Nephron progenitor cell (in vitro differentiated cells): ENCODE measurements at regions not wholly inside any gene's neighbourhood (a gene's known extent, or its start where the extent isn't known, plus 50 kb on each side); places are given as distances from the start of the nearest gene placed in this dataset.

Source experiments
- DNase-seq: peaks from one replicate; pipeline ENCODE4 v3.0.0; 2021
- H3K27ac Mint-ChIP-seq: 2 replicates; pipeline ENCODE4 v1.8.0; 2021; ENCODE audit warnings: mild to moderate bottlenecking, moderate library complexity, mixed read lengths
- H3K27me3 Mint-ChIP-seq: 2 replicates; pipeline ENCODE4 v1.8.0; 2021; ENCODE audit warnings: mild to moderate bottlenecking, low read depth, mixed read lengths; ENCODE audit not compliant: poor library complexity
- H3K36me3 Mint-ChIP-seq: 2 replicates; pipeline ENCODE4 v1.8.0; 2021; ENCODE audit warnings: low read depth, mixed read lengths
- H3K4me1 Mint-ChIP-seq: 2 replicates; pipeline ENCODE4 v1.8.0; 2021; ENCODE audit warnings: mixed read lengths
- H3K4me3 Mint-ChIP-seq: 2 replicates; pipeline ENCODE4 v1.8.0; 2021; ENCODE audit warnings: mild to moderate bottlenecking, moderate library complexity, mixed read lengths
- H3K9me3 Mint-ChIP-seq: 2 replicates; pipeline ENCODE4 v1.8.0; 2021; ENCODE audit warnings: mild to moderate bottlenecking, moderate library complexity, mixed read lengths
- TF ChIP-seq, protein P1 (sequence below): fragments of 200-600 bp; sonication (generic); IDR thresholded peaks from 2 replicates; pipeline ENCODE4 v1.5.0; 2021; ENCODE audit warnings: antibody characterized with exemption

DNA sequence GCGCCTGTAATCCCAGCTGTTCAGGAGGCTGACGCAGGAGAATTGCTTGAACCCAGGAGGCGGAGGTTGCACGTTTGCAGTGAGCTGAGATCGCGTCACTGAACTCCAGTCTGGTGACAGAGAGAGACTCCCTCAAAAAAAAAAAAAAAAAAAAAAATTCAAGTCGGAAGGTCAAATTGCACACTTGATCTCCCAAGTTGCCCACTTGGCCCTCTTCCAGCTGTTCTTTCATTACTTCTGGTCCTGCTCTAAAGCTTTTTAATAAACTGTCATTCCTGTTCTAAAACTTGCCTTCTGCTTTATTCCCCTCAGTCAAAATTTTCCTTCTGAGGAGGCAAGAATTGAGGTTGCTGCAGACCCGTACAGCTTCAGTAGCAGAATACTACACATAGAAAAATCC, 2358.0 kb downstream of the ARAP2 start:
- DNase-seq, result no peak
- Mint-ChIP-seq H3K4me1 (no peaks in the 10 kb centered on the region), H3K4me3 (no peak overlapping the region), H3K27me3 (no peaks in the 10 kb centered on the region), H3K36me3 (no peaks in the 10 kb centered on the region), H3K9me3 (no peaks in the 10 kb centered on the region), H3K27ac (no peak overlapping the region)
- TF ChIP-seq, protein P1, sequence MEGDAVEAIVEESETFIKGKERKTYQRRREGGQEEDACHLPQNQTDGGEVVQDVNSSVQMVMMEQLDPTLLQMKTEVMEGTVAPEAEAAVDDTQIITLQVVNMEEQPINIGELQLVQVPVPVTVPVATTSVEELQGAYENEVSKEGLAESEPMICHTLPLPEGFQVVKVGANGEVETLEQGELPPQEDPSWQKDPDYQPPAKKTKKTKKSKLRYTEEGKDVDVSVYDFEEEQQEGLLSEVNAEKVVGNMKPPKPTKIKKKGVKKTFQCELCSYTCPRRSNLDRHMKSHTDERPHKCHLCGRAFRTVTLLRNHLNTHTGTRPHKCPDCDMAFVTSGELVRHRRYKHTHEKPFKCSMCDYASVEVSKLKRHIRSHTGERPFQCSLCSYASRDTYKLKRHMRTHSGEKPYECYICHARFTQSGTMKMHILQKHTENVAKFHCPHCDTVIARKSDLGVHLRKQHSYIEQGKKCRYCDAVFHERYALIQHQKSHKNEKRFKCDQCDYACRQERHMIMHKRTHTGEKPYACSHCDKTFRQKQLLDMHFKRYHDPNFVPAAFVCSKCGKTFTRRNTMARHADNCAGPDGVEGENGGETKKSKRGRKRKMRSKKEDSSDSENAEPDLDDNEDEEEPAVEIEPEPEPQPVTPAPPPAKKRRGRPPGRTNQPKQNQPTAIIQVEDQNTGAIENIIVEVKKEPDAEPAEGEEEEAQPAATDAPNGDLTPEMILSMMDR, result no peak

DNA sequence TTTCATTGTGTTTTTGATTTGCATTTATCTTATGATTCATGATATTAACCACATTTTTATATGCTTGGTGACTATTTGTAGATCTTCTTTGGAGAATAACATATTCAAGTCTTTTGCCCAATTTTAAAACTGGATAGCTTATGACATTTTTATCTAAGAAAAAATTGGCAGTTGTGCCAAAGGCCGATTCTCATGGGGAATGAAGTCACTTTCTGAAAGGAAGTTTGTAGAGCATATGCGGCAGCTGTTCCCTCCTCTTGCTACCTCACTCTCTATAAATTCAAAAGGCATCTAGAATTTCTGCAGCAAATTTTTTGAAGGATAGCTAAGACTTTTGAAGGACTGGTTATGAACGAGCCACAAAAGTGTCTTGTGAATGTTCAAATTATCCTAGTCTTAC, 2353.5 kb downstream of the ARAP2 start:
- TF ChIP-seq, protein P1, result no peak
- no peaks in the 10 kb centered on the region for H3K4me1 Mint-ChIP-seq
- H3K4me3 Mint-ChIP-seq, result no peak overlapping the region
- H3K27ac Mint-ChIP-seq, result no peak overlapping the region
- no peaks in the 10 kb centered on the region for H3K9me3 Mint-ChIP-seq
- no peak for DNase-seq
- no peaks in the 10 kb centered on the region for H3K36me3 Mint-ChIP-seq
- H3K27me3 Mint-ChIP-seq, result no peaks in the 10 kb centered on the region

DNA sequence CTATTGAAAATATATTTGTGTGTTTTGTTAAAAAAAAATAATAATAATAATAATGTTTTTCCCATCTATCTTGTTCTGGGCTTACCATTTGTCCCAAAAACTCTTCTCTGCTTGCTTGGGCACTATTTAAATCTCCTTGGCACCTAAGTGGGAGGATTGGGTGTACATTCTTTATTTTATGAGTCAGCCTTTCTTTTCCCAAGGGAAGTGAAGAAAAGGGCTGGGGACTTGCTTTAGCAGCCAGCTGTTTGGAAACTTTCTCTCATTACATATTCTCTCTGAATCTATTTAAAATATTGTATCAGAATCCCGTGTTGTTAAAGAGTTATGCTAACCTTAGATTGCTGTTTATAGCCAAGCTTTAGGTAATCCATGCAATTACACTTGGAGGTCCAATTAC, 2332.4 kb downstream of the ARAP2 start:
- no peak overlapping the region for H3K4me3 Mint-ChIP-seq
- H3K9me3 Mint-ChIP-seq, result peaks cover 56% of the 10 kb centered on the region
- no peaks in the 10 kb centered on the region for H3K4me1 Mint-ChIP-seq
- H3K27ac Mint-ChIP-seq, result no peak overlapping the region
- H3K27me3 Mint-ChIP-seq, result no peaks in the 10 kb centered on the region
- DNase-seq, result no peak
- no peaks in the 10 kb centered on the region for H3K36me3 Mint-ChIP-seq
- TF ChIP-seq, protein P1, result no peak

DNA sequence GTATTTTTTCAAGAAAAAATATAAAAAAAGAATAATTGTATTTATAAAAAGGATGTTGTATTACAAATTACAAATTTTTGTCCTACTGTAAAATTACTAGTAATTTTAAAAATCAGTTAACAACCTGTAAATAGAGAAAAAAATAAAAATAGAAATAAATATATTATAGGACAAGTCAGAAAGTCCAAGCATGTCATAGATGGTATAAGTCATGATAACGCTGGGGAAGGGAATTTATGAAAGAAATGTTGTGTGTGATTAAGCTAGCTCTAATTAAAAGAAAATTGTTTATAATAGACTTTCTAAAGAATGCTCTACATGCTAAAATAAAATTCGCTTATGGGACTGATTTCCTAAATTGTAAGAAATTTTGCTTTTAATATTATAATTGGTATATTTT, 2329.9 kb downstream of the ARAP2 start:
- H3K4me3 Mint-ChIP-seq, result no peak overlapping the region
- no peak overlapping the region for H3K27ac Mint-ChIP-seq
- no peaks in the 10 kb centered on the region for H3K27me3 Mint-ChIP-seq
- H3K9me3 Mint-ChIP-seq, result peaks cover 49% of the 10 kb centered on the region
- H3K4me1 Mint-ChIP-seq, result no peaks in the 10 kb centered on the region
- TF ChIP-seq, protein P1, result no peak
- no peaks in the 10 kb centered on the region for H3K36me3 Mint-ChIP-seq
- DNase-seq, result no peak

DNA sequence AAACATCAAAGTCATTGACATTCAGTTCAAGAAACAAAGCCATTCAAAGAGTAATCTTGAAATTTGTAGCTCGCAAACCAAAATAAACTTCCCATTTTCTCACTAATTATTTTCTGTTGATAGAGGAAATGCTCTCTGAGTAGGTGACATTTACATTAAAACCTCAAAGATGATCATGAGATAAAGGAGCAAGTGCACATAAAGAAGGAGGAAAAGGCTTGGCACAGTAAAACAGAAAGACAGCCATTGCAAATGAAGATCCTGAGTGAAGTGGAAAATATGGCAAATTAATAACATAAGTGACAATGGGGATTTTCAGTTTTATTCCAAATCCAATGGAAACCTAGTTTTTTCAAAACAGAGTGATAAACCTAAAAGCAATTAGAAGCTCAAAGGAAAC, 2320.8 kb downstream of the ARAP2 start:
- Mint-ChIP-seq H3K27ac (no peak overlapping the region), H3K27me3 (no peaks in the 10 kb centered on the region), H3K4me3 (no peak overlapping the region), H3K36me3 (no peaks in the 10 kb centered on the region), H3K9me3 (no peaks in the 10 kb centered on the region), H3K4me1 (peaks cover 15% of the 10 kb centered on the region)
- TF ChIP-seq, protein P1, result no peak
- DNase-seq, result no peak

GRCh38 chr4:33924239-33924638, 2320.1 kb downstream of the ARAP2 start:
- H3K9me3 Mint-ChIP-seq, result no peaks in the 10 kb centered on the region
- peaks cover 15% of the 10 kb centered on the region for H3K4me1 Mint-ChIP-seq
- DNase-seq, result peak; percentile 20
- H3K27ac Mint-ChIP-seq, result no peak overlapping the region
- no peaks in the 10 kb centered on the region for H3K36me3 Mint-ChIP-seq
- no peak overlapping the region for H3K4me3 Mint-ChIP-seq
- TF ChIP-seq, protein P1, result no peak
- no peaks in the 10 kb centered on the region for H3K27me3 Mint-ChIP-seq
